A549 (cell line): ENCODE measurements at regions not wholly inside any gene's neighbourhood (a gene's known extent, or its start where the extent isn't known, plus 50 kb on each side); places are given as distances from the start of the nearest gene placed in this dataset.

Experiments used
- ATAC-seq, 2 experiments: fragments of 200-7000 bp in 1 of 2; fragments of >200 bp in 1 of 2; cut with Nextera tagmentation in 1 of 2; cut with Tn5 transposase in 1 of 2; 3 replicates each; pipeline versions ENCODE4 v1.8.0 to v1.9.1; 2018 to 2020; ENCODE audit warnings: mild to moderate bottlenecking in 1 of 2, moderate library complexity in 1 of 2
- CTCF ChIA-PET: fragments of 300-600 bp; sonication (Branson Sonifier 250); formaldehyde crosslinking; extraction: SDS; loops from one replicate; lab custom pipeline; 2021; ENCODE audit warnings: antibody characterized with exemption, inconsistent platforms; lab: Yijun Ruan, JAX
- POLR2A ChIA-PET: fragments of 350-600 bp; formaldehyde crosslinking; extraction: SDS; loops from one replicate; lab custom pipeline; 2021; ENCODE audit warnings: antibody characterized with exemption, inconsistent platforms; lab: Yijun Ruan, JAX
- DNase-seq, 2 experiments: peaks; one replicate each; pipeline versions ENCODE4 v3.0.0 to v3.0.0-alpha.2; 2011 to 2016; ENCODE audit warnings: low read depth in 1 of 2, low spot score in 1 of 2
- FAIRE-seq: peaks from 2 replicates; lab custom pipeline; 2011; peaks lifted over from hg19 to GRCh38; lab: Jason Lieb, UNC
- H3K27ac ChIP-seq, 2 experiments: fragments of >200 bp; sonication (Bioruptor Twin); formaldehyde crosslinking; 3 replicates each; pipeline ENCODE4 v1.5.1; 2016 to 2017
- H3K4me1 ChIP-seq: fragments of >200 bp; sonication (Bioruptor Twin); formaldehyde crosslinking; 3 replicates; pipeline ENCODE4 v1.6.1; 2016
- H3K4me2 ChIP-seq: fragments of >200 bp; sonication (Bioruptor Twin); formaldehyde crosslinking; 3 replicates; pipeline ENCODE4 v1.6.1; 2016
- H3K4me3 ChIP-seq: fragments of >200 bp; sonication (Bioruptor Twin); formaldehyde crosslinking; 3 replicates; pipeline ENCODE4 v1.5.1; 2016
- H3K9me3 ChIP-seq: fragments of >200 bp; sonication (Bioruptor Twin); formaldehyde crosslinking; 3 replicates; pipeline ENCODE4 v1.6.1; 2016
- CBX2 ChIP-seq: fragments of 200-600 bp; sonication (generic); IDR thresholded peaks from 2 replicates; pipeline ENCODE4 v1.6.1; 2016; ENCODE audit warnings: low read depth, mild to moderate bottlenecking, borderline replicate concordance
- CBX8 ChIP-seq: fragments of 200-600 bp; sonication (generic); IDR thresholded peaks from 2 replicates; pipeline ENCODE4 v1.6.1; 2016
- CHD2 ChIP-seq: fragments of 150-350 bp; IDR thresholded peaks from 2 replicates; pipeline ENCODE4 v1.6.1; 2014; ENCODE audit warnings: low read length; ENCODE audit not compliant: partially characterized antibody
- EP300 ChIP-seq, 2 experiments: fragments of >200 bp; sonication (Bioruptor Twin); formaldehyde crosslinking; IDR thresholded peaks; 2 replicates in 1 of 2; 3 replicates in 1 of 2; pipeline ENCODE4 v1.6.1; 2016 to 2017
- FOSB ChIP-seq: fragments of 250-450 bp; sonication (Bioruptor Pico); IDR thresholded peaks from 2 replicates; pipeline ENCODE4 v1.5.0; 2020; ENCODE audit warnings: mild to moderate bottlenecking, moderate library complexity
- FOSL2 ChIP-seq, 2 experiments: fragments of 450-650 bp in 1 of 2; fragments of >200 bp in 1 of 2; sonication (Bioruptor Twin) in 1 of 2; formaldehyde crosslinking; IDR thresholded peaks; 2 replicates each; pipeline versions ENCODE4 v1.5.0 to v1.6.1; 2016 to 2020; ENCODE audit warnings: mild to moderate bottlenecking in 1 of 2, moderate library complexity in 1 of 2
- FOXS1 ChIP-seq: fragments of 250-450 bp; sonication (Bioruptor Pico); IDR thresholded peaks from 2 replicates; pipeline ENCODE4 v1.5.0; 2020; ENCODE audit warnings: mild to moderate bottlenecking, moderate library complexity
- HEYL ChIP-seq: fragments of 250-450 bp; sonication (Bioruptor Pico); IDR thresholded peaks from 2 replicates; pipeline ENCODE4 v1.8.0; 2021; ENCODE audit warnings: mild to moderate bottlenecking, moderate library complexity
- HOXB5 ChIP-seq: fragments of 250-450 bp; sonication (Bioruptor Pico); IDR thresholded peaks from 2 replicates; pipeline ENCODE4 v1.5.0; 2020; ENCODE audit warnings: mild to moderate bottlenecking, moderate library complexity
- KDM1A ChIP-seq: fragments of 200-600 bp; sonication (generic); IDR thresholded peaks from 2 replicates; pipeline ENCODE4 v1.6.1; 2016; ENCODE audit warnings: low read depth, mild to moderate bottlenecking
- NFE2L2 ChIP-seq: fragments of 150-350 bp; conservative IDR thresholded peaks from 2 replicates; pipeline ENCODE4 v1.6.1; 2014; ENCODE audit warnings: low read length
- PHF8 ChIP-seq: fragments of 200-600 bp; sonication (generic); IDR thresholded peaks from 2 replicates; pipeline ENCODE4 v1.6.1; 2016; ENCODE audit warnings: low read depth, mild to moderate bottlenecking, antibody characterized with exemption, moderate library complexity, borderline replicate concordance
- POLR2AphosphoS2 ChIP-seq: conservative IDR thresholded peaks from 2 replicates; pipeline ENCODE4 v1.6.1; 2012; ENCODE audit warnings: low read length, improper control_type of control experiment, inconsistent platforms
- SREBF2 ChIP-seq: fragments of 450-650 bp; IDR thresholded peaks from 2 replicates; pipeline ENCODE4 v1.6.1; 2014; ENCODE audit warnings: mild to moderate bottlenecking, moderate library complexity
- TFCP2L1 ChIP-seq: fragments of 250-450 bp; sonication (Bioruptor Pico); IDR thresholded peaks from 2 replicates; pipeline ENCODE4 v1.5.0; 2021; ENCODE audit warnings: mild to moderate bottlenecking
- TP53 ChIP-seq: fragments of 250-450 bp; sonication (Bioruptor Pico); IDR thresholded peaks from 2 replicates; pipeline ENCODE4 v1.5.0; 2021; ENCODE audit warnings: mild to moderate bottlenecking, moderate library complexity
- USF2 ChIP-seq: fragments of 450-650 bp; IDR thresholded peaks from 2 replicates; pipeline ENCODE4 v1.6.1; 2014; ENCODE audit warnings: antibody characterized with exemption
- ZFP36 ChIP-seq: fragments of 450-650 bp; IDR thresholded peaks from 2 replicates; pipeline ENCODE4 v1.6.1; 2014; ENCODE audit warnings: borderline replicate concordance; ENCODE audit not compliant: partially characterized antibody
- WGBS: methylation state at CpG from one replicate; pipeline ENCODE4 v1.1.6; 2017; ENCODE audit errors: missing lambda C conversion rate; 5-methylcytosine and 5-hydroxymethylcytosine counted together
- TF ChIP-seq, protein P1 (sequence below): fragments of 250-450 bp; sonication (Bioruptor Pico); IDR thresholded peaks from 2 replicates; pipeline ENCODE4 v1.5.0; 2020; ENCODE audit warnings: low read depth, mild to moderate bottlenecking, moderate library complexity
- TF ChIP-seq, protein P2 (sequence below): fragments of 250-450 bp; sonication (Bioruptor Pico); IDR thresholded peaks from 2 replicates; pipeline ENCODE4 v1.5.0; 2021; ENCODE audit warnings: mild to moderate bottlenecking, moderate library complexity, borderline replicate concordance

- H3K4me3 ChIP-seq = no peak overlapping the region
- ATAC-seq (no peak), DNase-seq (no peak), FAIRE-seq (no peak)
- 81% methylated on average over 6 of the region's 6 CpGs for whole genome bisulfite sequencing
- H3K4me1 ChIP-seq = peaks cover 13% of the 10 kb centered on the region; the same call in 2 of the 3 replicates
- no peak overlapping the region for H3K27ac ChIP-seq
- H3K9me3 ChIP-seq = no peaks in the 10 kb centered on the region
- CTCF ChIA-PET = interaction anchor here (0.6 to 0.7 kb wide), 2 partner anchors 205 to 847 kb away, joined by 3 to 4 read pairs; no protein-coding TSS in a partner anchor
- H3K4me2 ChIP-seq = no peak overlapping the region
- POLR2A ChIA-PET = no interaction called here
- TF ChIP-seq USF2 (no peak), CBX2 (no peak), EP300 (IDR thresholded peaks at IDR 0.05) (no peak), FOXS1 (CRISPR knock-in tag) (no peak), ZFP36 (no peak), TFCP2L1 (CRISPR knock-in tag) (no peak), NFE2L2 (no peak), HEYL (CRISPR knock-in tag) (no peak)
- TF ChIP-seq, protein P1, sequence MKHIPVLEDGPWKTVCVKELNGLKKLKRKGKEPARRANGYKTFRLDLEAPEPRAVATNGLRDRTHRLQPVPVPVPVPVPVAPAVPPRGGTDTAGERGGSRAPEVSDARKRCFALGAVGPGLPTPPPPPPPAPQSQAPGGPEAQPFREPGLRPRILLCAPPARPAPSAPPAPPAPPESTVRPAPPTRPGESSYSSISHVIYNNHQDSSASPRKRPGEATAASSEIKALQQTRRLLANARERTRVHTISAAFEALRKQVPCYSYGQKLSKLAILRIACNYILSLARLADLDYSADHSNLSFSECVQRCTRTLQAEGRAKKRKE (CRISPR knock-in tag) = no peak
Observed at GRCh38 chr3:181915551-181915950, 203.8 kb downstream of the SOX2 start.

DNA sequence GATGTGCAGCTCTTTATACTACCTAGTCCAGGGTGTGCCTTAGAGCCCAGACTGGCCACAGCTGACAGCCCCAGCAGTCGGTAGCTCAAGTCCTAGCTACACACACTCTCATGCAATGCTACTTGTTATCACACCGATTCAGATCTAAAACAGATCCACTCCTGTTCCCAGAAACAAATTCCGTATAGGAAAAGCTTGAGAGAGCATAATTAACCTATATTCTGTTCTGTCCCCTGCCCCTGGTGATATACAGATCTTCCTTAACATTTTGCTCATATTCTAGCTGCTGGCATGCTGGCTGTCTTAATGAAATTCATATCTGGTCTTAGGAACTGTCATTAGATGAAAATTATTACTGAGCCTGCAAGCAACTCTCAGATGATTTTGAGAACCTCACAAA lies 204.3 kb downstream of the SOX2 start:
- no peak for FAIRE-seq
- POLR2A ChIA-PET = no interaction called here
- CTCF ChIA-PET = no interaction called here

GRCh38 chr3:181917027-181917426 lies 205.3 kb downstream of the SOX2 start:
- FAIRE-seq (no peak), ATAC-seq (no peak), DNase-seq (no peak)
- Histone ChIP-seq H3K4me1 (peaks cover 13% of the 10 kb centered on the region; the same call in 2 of the 3 replicates), H3K9me3 (no peaks in the 10 kb centered on the region), H3K4me3 (no peak overlapping the region), H3K27ac (no peak overlapping the region), H3K4me2 (no peak overlapping the region)
- ChIA-PET CTCF (no interaction called here), POLR2A (no interaction called here)
- 89% methylated on average over 3 of the region's 3 CpGs for WGBS
- TF ChIP-seq, protein P2, sequence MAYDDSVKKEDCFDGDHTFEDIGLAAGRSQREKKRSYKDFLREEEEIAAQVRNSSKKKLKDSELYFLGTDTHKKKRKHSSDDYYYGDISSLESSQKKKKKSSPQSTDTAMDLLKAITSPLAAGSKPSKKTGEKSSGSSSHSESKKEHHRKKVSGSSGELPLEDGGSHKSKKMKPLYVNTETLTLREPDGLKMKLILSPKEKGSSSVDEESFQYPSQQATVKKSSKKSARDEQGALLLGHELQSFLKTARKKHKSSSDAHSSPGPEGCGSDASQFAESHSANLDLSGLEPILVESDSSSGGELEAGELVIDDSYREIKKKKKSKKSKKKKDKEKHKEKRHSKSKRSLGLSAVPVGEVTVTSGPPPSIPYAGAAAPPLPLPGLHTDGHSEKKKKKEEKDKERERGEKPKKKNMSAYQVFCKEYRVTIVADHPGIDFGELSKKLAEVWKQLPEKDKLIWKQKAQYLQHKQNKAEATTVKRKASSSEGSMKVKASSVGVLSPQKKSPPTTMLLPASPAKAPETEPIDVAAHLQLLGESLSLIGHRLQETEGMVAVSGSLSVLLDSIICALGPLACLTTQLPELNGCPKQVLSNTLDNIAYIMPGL = no peak
- TF ChIP-seq TP53 (CRISPR knock-in tag) (no peak), CBX8 (no peak), CHD2 (no peak), PHF8 (no peak), HOXB5 (CRISPR knock-in tag) (no peak), KDM1A (no peak), POLR2AphosphoS2 (no peak)

More for the DNA sequence above, 204.3 kb downstream of the SOX2 start:
- no peak overlapping the region for H3K27ac ChIP-seq
- DNase-seq (no peak), ATAC-seq (no peak)
- TF ChIP-seq HOXB5 (CRISPR knock-in tag) (no peak), SREBF2 (no peak), FOSB (no peak), FOSL2 (IDR thresholded peaks at IDR 0.05) (no peak), FOSL2 (CRISPR knock-in tag; IDR thresholded peaks at IDR 0.05) (no peak)
- WGBS = 88% methylated on average over 3 of the region's 3 CpGs
- no peak overlapping the region for H3K4me3 ChIP-seq
- H3K4me2 ChIP-seq = no peak overlapping the region
- no peaks in the 10 kb centered on the region for H3K9me3 ChIP-seq
- peaks cover 13% of the 10 kb centered on the region; the same call in 2 of the 3 replicates for H3K4me1 ChIP-seq
